Endothelial cell of umbilical vein (primary cell): ENCODE measurements at regions not wholly inside any gene's neighbourhood (a gene's known extent, or its start where the extent isn't known, plus 50 kb on each side); places are given as distances from the start of the nearest gene placed in this dataset.

ENCODE experiments used
- BruUV-seq: library from RNA; stranded (reverse); fragments of 400-500 nt; replicated peaks from 2 replicates; lab custom pipeline; 2021; lab: Mats Ljungman, UMichigan
- CTCF ChIA-PET: fragments of 300-600, 350-600 bp; sonication (Branson Sonifier 250); formaldehyde crosslinking; loops from one replicate; lab custom pipeline; 2021; ENCODE audit warnings: antibody characterized with exemption, inconsistent platforms; lab: Charles Lee
- POLR2A ChIA-PET: fragments of 300-600, 350-600 bp; sonication (Branson Sonifier 250); formaldehyde crosslinking; loops from one replicate; lab custom pipeline; 2021; ENCODE audit warnings: antibody characterized with exemption, inconsistent platforms; lab: Charles Lee
- DNase-seq: peaks from one replicate; pipeline ENCODE4 v3.0.0-alpha.2; 2011; ENCODE audit warnings: low read depth, low spot score
- FAIRE-seq: peaks from 2 replicates; lab custom pipeline; 2011; peaks lifted over from hg19 to GRCh38; lab: Jason Lieb, UNC
- H2AFZ ChIP-seq: 2 replicates; pipeline ENCODE4 v1.6.0; 2012; ENCODE audit warnings: low read depth, low read length, control low read depth, inconsistent platforms
- H3K27ac ChIP-seq: 2 replicates; pipeline ENCODE4 v1.5.1; 2011; ENCODE audit warnings: low read depth, mild to moderate bottlenecking, control low read depth, low read length, moderate library complexity; ENCODE audit not compliant: insufficient read depth
- H3K27me3 ChIP-seq, 2 experiments: 2 replicates each; pipeline versions ENCODE4 v1.6.0 to v1.6.1; 2011; ENCODE audit warnings: low read length in 2 of 2, mixed read lengths in 1 of 2; ENCODE audit not compliant: control insufficient read depth in 2 of 2, insufficient read depth in 2 of 2
- H3K36me3 ChIP-seq, 2 experiments: 2 replicates in 1 of 2; 3 replicates in 1 of 2; pipeline ENCODE4 v1.5.1; 2011; ENCODE audit warnings: low read length in 2 of 2, mild to moderate bottlenecking in 1 of 2, moderate library complexity in 1 of 2; ENCODE audit not compliant: control insufficient read depth in 2 of 2, insufficient read depth in 2 of 2; ENCODE audit errors: extremely low read depth in 1 of 2
- H3K4me1 ChIP-seq: 3 replicates; pipeline ENCODE4 v1.5.1; 2011; ENCODE audit warnings: mild to moderate bottlenecking, low read length; ENCODE audit not compliant: control insufficient read depth, insufficient read depth; ENCODE audit errors: extremely low read depth
- H3K4me2 ChIP-seq: 2 replicates; pipeline ENCODE4 v1.6.1; 2011; ENCODE audit warnings: low read length, control low read depth, mixed read lengths; ENCODE audit not compliant: insufficient read depth
- H3K4me3 ChIP-seq, 3 experiments: fragments of 200-600 bp in 1 of 3; sonication (generic), shearing (Covaris generic) in 1 of 3; replicated peaks in 1 of 3; 2 replicates each; pipeline ENCODE4 v1.5.1; 2011 to 2016; ENCODE audit warnings: control low read depth in 3 of 3, low read length in 3 of 3, mild to moderate bottlenecking in 2 of 3, inconsistent platforms in 1 of 3, low read depth in 1 of 3, moderate library complexity in 1 of 3; ENCODE audit not compliant: insufficient read depth in 1 of 3
- H3K79me2 ChIP-seq: 2 replicates; pipeline ENCODE4 v1.6.0; 2012; ENCODE audit warnings: low read length, inconsistent platforms; ENCODE audit not compliant: control insufficient read depth, insufficient read depth
- H3K9ac ChIP-seq: replicated peaks from 2 replicates; pipeline ENCODE3; 2011; ENCODE audit warnings: low read length, control low read depth; ENCODE audit not compliant: insufficient read depth; ENCODE audit errors: extremely low read depth
- H3K9me1 ChIP-seq: replicated peaks from 3 replicates; pipeline ENCODE4 v1.6.0; 2011; ENCODE audit warnings: mild to moderate bottlenecking, low read length; ENCODE audit not compliant: control insufficient read depth, insufficient read depth; ENCODE audit errors: extremely low read depth
- H3K9me3 ChIP-seq: replicated peaks from 2 replicates; pipeline ENCODE4 v1.5.1; 2012; ENCODE audit warnings: low read length, inconsistent platforms; ENCODE audit not compliant: control insufficient read depth, insufficient read depth
- H4K20me1 ChIP-seq: replicated peaks from 2 replicates; pipeline ENCODE3; 2011; ENCODE audit warnings: mild to moderate bottlenecking, low read length; ENCODE audit not compliant: control insufficient read depth, insufficient read depth; ENCODE audit errors: extremely low read depth
- EZH2 ChIP-seq: IDR thresholded peaks from 2 replicates; pipeline ENCODE4 v1.6.1; 2012; ENCODE audit warnings: borderline replicate concordance, low read depth, mild to moderate bottlenecking, moderate library complexity, low read length, inconsistent platforms; ENCODE audit not compliant: severe bottlenecking
- FOS ChIP-seq: IDR thresholded peaks from 2 replicates; pipeline ENCODE4 v1.6.1; 2011; ENCODE audit warnings: mild to moderate bottlenecking, low read length, moderate library complexity, borderline replicate concordance; ENCODE audit not compliant: insufficient read depth
- GATA2 ChIP-seq: IDR thresholded peaks from 2 replicates; pipeline ENCODE4 v1.7.0; 2011; ENCODE audit warnings: low read depth, mild to moderate bottlenecking, moderate library complexity, mixed read lengths, low read length; ENCODE audit not compliant: insufficient read length, insufficient read depth
- JUN ChIP-seq: IDR thresholded peaks from 2 replicates; pipeline ENCODE4 v1.6.1; 2011; ENCODE audit warnings: borderline replicate concordance, low read depth; ENCODE audit not compliant: insufficient read length, insufficient read depth
- MYC ChIP-seq: IDR thresholded peaks from one replicate; pipeline ENCODE4 v1.6.1; 2011; ENCODE audit warnings: mild to moderate bottlenecking, low read depth, low read length
- POLR2A ChIP-seq: IDR thresholded peaks from 2 replicates; pipeline ENCODE4 v1.6.1; 2012; ENCODE audit warnings: low read depth, mild to moderate bottlenecking, control low read depth, low read length
- POLR2AphosphoS5 ChIP-seq: IDR thresholded peaks from 2 replicates; pipeline ENCODE4 v1.6.1; 2012; ENCODE audit warnings: low read depth, mild to moderate bottlenecking, control low read depth, low read length, moderate library complexity; ENCODE audit not compliant: insufficient read depth
- dilution Hi-C: fragments of 300-500 bp; cut with MboI; formaldehyde crosslinking; loops from one replicate; pipeline ENCODE4 v1.15.0; 2019; ENCODE audit warnings: low sequenced_read_pairs; ENCODE audit not compliant: extremely low pct_ligation_motif_present
- intact Hi-C: fragments of 100-400 bp; cut with micrococcal nuclease; formaldehyde crosslinking; loops from one replicate; pipeline ENCODE4 v1.10.0; 2022
- TF ChIP-seq, protein P1 (sequence below): IDR thresholded peaks from 2 replicates; pipeline ENCODE4 v1.6.1; 2011; ENCODE audit not compliant: insufficient read depth, insufficient read length
- TF ChIP-seq, protein P2 (sequence below), 2 donors: IDR thresholded peaks; 1 replicate in 1 of 2; 2 replicates in 1 of 2; pipeline ENCODE4 v1.5.1; 2011; ENCODE audit warnings: low read length in 2 of 2, mild to moderate bottlenecking in 2 of 2, moderate library complexity in 2 of 2, control low read depth in 1 of 2, inconsistent platforms in 1 of 2, low read depth in 1 of 2; ENCODE audit not compliant: insufficient read depth in 1 of 2; ENCODE audit errors: extremely low read depth in 1 of 2

DNA sequence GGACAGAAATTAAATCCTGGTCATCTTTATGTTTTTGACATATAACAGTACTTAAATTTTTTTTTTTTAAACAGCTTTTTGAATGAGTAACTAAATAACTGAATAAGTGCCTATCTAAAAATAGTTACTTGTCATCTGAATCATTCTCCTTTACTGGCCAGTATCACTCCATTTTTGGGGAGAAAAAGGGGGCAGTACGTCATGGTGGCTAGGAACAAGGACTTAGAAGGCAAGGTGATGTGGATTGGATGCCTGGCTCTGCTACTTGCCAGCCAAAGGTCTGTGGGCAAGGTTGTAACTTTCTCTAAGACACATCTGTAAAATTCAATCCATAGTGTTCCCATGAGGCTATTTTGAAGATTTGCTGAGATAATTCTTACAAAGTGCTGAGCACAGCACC is 220.4 kb upstream of the DEPDC1 start:
- TF ChIP-seq, protein P1, sequence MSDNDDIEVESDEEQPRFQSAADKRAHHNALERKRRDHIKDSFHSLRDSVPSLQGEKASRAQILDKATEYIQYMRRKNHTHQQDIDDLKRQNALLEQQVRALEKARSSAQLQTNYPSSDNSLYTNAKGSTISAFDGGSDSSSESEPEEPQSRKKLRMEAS = no peak
- TF ChIP-seq MYC = no peak
- TF ChIP-seq JUN = no peak
- TF ChIP-seq, protein P2, sequence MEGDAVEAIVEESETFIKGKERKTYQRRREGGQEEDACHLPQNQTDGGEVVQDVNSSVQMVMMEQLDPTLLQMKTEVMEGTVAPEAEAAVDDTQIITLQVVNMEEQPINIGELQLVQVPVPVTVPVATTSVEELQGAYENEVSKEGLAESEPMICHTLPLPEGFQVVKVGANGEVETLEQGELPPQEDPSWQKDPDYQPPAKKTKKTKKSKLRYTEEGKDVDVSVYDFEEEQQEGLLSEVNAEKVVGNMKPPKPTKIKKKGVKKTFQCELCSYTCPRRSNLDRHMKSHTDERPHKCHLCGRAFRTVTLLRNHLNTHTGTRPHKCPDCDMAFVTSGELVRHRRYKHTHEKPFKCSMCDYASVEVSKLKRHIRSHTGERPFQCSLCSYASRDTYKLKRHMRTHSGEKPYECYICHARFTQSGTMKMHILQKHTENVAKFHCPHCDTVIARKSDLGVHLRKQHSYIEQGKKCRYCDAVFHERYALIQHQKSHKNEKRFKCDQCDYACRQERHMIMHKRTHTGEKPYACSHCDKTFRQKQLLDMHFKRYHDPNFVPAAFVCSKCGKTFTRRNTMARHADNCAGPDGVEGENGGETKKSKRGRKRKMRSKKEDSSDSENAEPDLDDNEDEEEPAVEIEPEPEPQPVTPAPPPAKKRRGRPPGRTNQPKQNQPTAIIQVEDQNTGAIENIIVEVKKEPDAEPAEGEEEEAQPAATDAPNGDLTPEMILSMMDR (IDR thresholded peaks at IDR 0.05; ENCODE audit: extremely low read depth in 1 of 2, insufficient read depth in 1 of 2, low read depth in 1 of 2, low read length in 2 of 2) = no peak
- no peak for TF ChIP-seq POLR2A
- no peak for TF ChIP-seq GATA2
- TF ChIP-seq POLR2AphosphoS5 = no peak
- TF ChIP-seq EZH2 = no peak
- TF ChIP-seq FOS = no peak
- no peak for DNase-seq
- H3K27ac ChIP-seq = no peak overlapping the region
- H3K79me2 ChIP-seq = no peaks in the 10 kb centered on the region
- ChIA-PET POLR2A (no interaction called here), CTCF (no interaction called here)
- H3K27me3 ChIP-seq = no peaks in the 10 kb centered on the region
- H2AFZ ChIP-seq = no peak overlapping the region
- H3K9ac ChIP-seq = no peak overlapping the region
- FAIRE-seq = no peak
- H3K4me3 ChIP-seq = no peak overlapping the region
- H3K36me3 ChIP-seq = no peaks in the 10 kb centered on the region
- BruUV-seq = no TSS peak
- no peaks in the 10 kb centered on the region for H3K4me1 ChIP-seq
- no peak overlapping the region for H3K4me2 ChIP-seq
- dilution Hi-C loops (no loop called here), intact Hi-C loops (no loop called here)
- H3K9me3 ChIP-seq = no peaks in the 10 kb centered on the region
- no peaks in the 10 kb centered on the region for H3K9me1 ChIP-seq
- H4K20me1 ChIP-seq = no peaks in the 10 kb centered on the region
